Urinary bladder (tissue), 4 donors: ENCODE measurements at regions not wholly inside any gene's neighbourhood (a gene's known extent, or its start where the extent isn't known, plus 50 kb on each side); places are given as distances from the start of the nearest gene placed in this dataset. TPM values are rescaled to one million over a fixed set of nuclear protein-coding genes. Genes with fewer than 3 reads are reported as not detected.

Experiments used
- DNase-seq: peaks from one replicate; pipeline ENCODE4 v3.0.0-alpha.2; 2015; ENCODE audit errors: extremely low spot score
- H3K27ac ChIP-seq: one replicate; pipeline ENCODE4 v1.5.1; 2013; ENCODE audit warnings: low read depth, mild to moderate bottlenecking, moderate library complexity
- H3K36me3 ChIP-seq: one replicate; pipeline ENCODE4 v1.6.1; 2013; ENCODE audit warnings: mild to moderate bottlenecking, moderate library complexity; ENCODE audit not compliant: insufficient read depth
- H3K4me1 ChIP-seq: one replicate; pipeline ENCODE4 v1.6.1; 2013; ENCODE audit warnings: mild to moderate bottlenecking, moderate library complexity; ENCODE audit not compliant: insufficient read depth
- H3K4me3 ChIP-seq: one replicate; pipeline ENCODE4 v1.5.1; 2013; ENCODE audit warnings: low read depth, low read length
- WGBS: extraction: QIAGEN DNeasy Blood & Tissue Kit; methylation state at CpG from one replicate; pipeline ENCODE4 v1.1.7; 2013; 5-methylcytosine and 5-hydroxymethylcytosine counted together
- small RNA-seq: library from RNA; depleted of rRNA; stranded (forward); fragments of <200 nt; gene quantifications from one replicate; pipeline ENCODE3, GENCODE V24; 2014
- donor health status: healthy with polysubstance abuse.
- donor health status: healthy.

DNA sequence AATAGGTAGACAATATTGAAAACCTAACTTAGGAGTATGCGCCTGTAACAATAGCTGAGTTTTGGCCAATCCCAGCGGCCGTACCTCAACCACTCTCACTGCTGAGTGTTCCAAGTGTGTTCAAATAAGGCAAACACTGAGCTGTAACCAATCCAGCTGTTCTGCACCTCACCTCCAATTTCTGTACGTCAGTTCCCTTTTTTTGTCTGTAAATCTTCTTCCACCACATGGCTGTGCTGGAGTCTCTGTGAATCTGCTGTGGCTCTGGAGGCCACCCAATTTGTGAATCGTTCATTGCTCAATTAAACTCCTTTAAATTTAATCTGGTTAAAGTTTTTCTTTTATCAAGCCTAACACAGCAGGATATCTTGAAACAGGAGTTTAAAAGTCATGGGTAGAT is 116.3 kb downstream of the SLC28A3 start:
- Histone ChIP-seq H3K4me3 (no peak overlapping the region), H3K4me1 (no peaks in the 10 kb centered on the region), H3K27ac (no peak overlapping the region), H3K36me3 (no peaks in the 10 kb centered on the region)
- WGBS: 62% methylated on average over 5 of the region's 5 CpGs
- DNase-seq: no peak

Small RNA genes lying in the stretch of these regions (small RNA-seq; reads per million reads assigned to genes)
- gene AL390838.2: not detected
